Stimulated activated CD4-positive, alpha-beta T cell treated with anti-CD3 and anti-CD28 coated beads, Interleukin-2, amount 100 ng/mL, for 48 hours (primary cell): ENCODE measurements at regions not wholly inside any gene's neighbourhood (a gene's known extent, or its start where the extent isn't known, plus 50 kb on each side); places are given as distances from the start of the nearest gene placed in this dataset.
"Not testable (repeated sequence)": the region's sequence is repeated elsewhere in the genome, so short reads cannot be mapped to it uniquely, and the experiment has no call there.

Experiments used
- DNase-seq, 2 donors: peaks; one replicate each; pipeline ENCODE4 v3.0.0-alpha.2; 2020

DNA sequence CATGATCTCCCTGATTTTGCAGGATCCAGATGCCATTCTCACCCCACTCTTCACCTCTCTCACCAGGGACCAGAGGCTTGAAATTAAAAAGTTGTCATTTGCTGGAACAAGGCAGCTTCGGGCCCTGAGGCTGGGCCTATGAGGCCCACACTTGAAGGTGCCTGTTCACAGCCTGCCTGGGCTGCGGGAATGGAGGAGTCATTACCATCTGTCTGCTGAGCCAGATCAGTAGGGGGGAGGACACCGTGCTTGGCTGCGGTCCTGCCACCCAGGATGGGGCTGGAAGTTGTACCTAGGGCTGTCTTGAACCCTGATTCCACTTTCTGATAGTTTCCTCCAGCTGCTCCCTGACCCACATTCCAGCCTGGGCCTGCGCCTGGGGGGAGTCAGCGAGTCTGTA is 208.3 kb upstream of the N4BP1 start:
- no peak for DNase-seq

DNA sequence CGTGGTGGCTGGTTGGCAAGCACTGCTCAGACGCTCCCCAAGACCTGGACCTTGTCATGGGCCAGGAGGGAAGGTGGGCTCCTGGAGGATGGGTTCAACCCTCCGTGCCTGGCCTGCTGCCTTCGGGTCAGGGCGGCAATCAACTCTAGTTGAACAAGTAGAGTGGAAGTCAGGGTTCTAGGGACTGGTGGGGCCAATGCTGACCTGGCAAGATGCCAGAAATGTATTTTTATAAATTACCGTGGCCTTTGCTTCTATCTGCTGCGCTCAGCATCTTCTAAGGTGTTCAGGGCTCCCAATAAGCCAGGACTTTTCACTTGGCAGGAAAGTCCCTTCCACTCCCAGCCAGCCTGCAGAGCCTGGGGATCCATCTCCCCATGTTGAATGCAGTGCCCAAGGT is 207.1 kb upstream of the N4BP1 start:
- no peak for DNase-seq

DNA sequence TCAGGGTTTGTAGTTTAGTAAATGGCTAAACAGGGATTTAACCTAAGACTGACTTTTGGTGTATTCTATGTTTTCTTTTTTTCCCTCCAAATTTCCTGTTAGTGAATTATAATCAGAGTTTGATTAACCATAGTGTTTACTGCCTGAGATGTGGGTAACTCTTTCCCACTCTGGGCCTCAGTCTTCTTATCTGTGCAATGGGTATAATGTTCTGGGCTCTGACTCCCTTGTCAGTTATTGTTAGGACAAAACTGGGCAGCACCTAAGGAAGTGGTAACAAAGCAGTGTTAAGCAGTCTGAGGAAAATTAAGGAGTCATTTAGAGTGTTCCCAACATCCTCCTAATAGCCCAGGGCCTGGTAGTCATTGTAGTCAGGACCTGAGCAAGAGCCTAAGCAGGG is 206.4 kb upstream of the N4BP1 start:
- no peak for DNase-seq

DNA sequence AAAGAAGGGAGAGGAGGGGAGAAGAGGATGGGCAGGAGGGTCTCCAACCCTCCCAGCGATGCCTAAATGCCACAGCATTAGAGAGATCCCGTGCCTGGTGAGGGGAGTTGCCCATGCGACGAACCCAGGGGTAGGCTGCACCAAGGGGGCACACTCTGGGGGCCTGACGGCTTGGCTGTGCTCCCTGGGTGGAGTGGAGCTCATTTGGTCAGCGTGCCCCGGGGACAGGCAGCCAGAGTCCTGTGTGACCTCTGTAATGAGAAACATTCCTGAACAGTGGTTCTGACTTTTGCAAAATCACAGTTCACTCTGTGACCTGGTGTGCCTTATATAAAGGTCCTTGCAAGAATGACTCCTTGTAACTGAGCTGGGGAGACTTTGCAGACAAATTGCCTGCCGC is 205.0 kb upstream of the N4BP1 start:
- DNase-seq: no peak

DNA sequence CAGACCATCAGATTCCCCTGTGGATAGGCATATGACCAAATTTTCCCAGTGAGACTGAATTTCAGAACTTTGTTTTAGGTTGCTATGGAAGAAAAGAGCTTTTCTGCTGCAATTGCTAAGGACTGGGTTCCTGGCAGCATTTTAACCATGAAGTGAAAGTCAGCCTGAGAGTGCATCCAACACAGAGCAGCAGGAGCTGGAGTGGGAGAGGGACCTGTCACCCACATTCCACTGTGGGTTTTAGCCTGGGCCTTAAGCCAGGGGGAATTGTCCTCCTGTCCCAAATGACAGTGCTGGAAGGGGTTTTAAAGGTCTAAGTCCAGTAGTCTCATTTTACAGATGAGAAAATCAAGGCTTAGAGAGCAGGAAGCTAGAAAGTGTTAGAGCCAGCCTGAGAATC is 203.5 kb upstream of the N4BP1 start:
- DNase-seq: no peak

DNA sequence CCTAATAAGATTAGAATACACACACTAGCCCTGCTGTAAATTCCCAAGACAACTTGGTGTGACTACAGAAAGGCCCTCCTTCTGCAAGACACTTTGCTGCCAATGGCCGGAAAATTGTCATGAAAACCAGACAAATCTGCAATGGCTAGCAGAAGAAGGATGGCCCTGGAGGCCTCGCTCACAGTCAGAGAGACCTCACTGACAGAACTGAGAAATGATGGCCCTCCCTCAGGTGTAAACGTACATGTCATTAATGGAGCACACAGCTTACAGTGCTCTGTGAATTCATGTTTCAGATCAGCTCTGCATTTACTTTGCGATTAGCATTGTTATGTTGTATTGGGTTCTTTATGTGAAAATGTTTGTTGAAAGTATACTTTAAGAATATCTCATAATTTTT is 202.9 kb upstream of the N4BP1 start:
- no peak for DNase-seq

DNA sequence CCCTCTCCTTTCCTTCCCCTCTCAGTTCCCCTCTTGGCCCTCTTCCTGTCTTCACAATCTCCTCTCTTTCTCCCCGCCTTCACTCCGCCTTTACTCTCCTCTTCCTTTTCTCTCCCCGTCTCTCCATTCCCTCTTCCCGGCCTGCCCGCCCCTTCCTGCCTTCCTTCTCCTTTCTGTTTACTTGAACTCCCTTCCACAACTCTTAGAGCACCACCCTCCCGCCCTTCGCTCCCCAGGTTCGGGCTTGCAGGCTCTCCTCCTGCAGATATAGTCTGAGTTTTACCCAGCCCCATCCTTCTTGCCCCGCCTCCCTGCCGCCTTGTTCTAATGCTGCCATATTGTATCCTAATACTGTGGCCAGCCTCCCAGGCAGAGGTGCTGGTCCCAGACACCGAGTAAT is 201.5 kb upstream of the N4BP1 start:
- no peak for DNase-seq

DNA sequence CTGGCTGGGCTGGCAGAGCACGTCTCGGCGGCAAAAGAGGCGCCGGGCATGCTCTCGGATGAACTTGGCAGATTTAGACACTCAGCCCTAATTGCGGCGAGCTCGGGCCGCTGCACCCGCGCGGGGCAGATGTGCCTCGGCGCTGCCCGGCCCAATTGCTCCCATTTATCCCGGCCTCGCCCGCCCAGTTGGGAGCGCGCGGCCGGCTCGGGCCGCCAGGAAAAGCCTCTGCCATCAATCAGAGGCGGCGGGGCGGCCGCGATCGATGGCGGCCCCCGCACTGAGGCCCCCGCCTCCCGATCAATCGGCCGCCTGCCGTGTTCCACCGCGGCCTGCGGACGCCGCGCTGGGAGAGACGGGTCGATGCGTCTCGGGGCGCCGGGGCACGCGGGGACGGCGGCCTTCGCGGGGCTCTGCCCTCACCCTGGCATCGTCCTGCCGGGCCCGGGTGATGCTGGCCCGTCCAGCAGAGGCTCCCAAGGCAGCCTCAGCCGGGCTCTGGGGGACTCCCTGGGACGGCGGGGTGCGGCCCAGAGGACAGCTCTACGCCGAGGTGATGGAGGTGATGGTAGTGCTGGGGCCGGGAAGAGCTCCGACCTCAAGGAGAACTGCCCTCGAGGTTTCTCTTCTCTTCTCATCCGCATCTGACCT is 200.9 kb upstream of the N4BP1 start:
- no peak for DNase-seq

DNA sequence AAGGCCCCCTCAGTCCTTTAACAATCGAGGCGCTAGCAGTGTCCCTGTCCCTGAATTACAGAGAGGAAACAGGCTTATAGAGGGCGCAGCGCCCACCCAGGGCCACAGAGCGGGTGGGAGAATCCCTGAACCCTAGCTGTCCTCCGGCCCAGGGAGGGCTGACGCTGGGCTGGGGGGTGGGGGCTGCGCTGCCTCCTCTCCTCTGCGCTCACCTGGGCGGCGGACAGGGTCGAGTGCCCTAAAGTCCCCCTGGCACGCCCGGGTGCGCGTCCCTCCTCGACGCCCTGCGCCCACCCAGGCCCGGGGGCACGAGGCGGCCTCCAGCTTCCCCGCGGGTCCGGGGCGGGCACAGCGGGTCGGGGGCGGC is 200.4 kb upstream of the N4BP1 start:
- DNase-seq: no peak

DNA sequence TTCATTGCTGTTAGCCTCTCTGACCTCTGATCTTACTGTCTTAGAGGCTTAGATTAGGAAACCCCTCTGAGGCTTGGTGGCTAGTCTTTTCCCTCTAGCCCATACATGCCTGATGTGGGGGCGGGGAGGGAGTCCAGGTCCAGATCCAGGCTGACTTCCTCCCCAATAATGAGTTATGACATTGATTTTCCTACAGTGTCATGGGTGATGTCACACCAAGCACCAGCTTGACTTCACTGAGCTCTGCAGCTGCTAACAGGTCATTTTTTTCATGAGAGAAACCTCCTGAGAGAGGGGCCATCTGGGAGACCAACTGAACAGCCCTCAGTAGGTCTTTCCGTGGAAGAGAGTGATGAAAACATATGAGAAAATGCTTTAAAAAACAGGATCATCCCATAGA is 180.2 kb upstream of the N4BP1 start:
- DNase-seq: no peak

DNA sequence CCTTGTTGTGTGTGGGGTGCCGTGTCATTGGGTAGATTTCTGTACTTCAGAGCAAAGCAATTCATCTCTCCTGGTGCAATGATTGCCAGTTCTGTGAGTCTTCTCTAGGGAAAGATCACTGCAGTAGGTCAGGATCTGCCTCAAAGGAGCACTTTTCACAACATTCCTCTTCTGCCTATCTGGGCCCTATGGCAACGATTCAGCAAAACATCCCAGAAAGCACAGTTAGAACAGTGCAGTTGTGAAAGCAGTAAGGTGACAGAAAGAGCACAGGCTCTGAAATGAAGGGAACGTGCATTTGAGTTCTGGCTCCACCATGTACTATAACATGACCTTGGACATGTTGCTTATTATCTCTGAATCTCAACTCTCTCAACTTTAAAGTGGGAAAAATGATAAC is 178.5 kb upstream of the N4BP1 start:
- DNase-seq: no peak

DNA sequence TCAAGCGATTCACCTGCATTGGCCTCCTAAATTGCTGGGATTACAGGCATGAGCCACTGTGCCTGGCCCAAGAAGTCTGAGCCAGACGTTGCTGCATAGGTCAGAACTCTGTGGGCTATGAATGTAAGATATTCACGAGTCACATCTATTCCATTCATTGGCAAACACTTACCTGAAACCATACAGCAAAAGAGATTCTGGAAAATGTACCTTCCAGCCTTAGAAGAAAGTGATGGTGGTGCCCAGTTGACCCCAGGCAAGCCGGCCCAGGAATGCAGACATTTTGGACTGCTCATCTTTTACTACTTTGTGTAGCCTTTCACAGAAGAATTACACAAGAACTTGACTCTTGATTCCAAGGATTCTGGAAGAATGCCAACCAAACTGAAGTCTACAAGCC is 135.6 kb upstream of the N4BP1 start:
- DNase-seq: no peak

DNA sequence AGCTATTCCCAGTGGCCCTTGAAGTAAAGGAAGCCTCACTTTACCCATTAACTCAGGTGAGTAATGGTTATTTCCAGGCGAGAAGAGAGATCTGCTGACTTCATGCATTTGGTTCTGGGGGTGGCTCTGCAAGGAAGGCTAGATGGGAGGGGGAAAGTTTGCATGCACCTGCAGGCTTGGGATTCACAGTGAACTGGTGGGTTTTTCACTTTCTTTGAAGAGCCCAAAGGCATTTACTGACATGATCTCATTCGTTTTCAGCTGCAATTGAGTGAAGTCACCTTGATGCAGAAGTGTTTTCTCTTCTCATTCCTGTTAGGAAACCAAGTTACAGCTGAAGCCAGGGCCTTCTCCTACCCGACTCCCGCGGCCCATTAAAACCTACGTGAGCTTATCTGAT is 131.0 kb upstream of the N4BP1 start:
- DNase-seq: no peak

DNA sequence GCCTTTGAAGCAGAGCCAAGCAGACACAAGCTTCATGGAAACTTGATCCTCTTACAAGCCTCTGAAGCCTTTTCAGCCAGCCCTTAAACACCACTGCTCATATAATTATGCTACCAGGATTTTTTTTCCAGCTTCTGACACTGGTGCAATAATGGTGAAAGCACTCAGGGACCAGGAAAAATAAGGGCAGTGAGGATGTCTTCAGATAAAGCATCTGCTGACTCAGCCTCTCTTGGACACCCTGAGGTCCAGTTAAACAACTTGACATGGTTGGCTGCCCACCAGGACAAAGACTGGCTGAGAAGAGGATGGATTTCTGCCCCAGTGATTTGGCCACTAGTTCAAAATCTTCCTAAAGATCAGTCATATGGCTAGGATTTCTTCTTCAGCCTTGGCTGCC is 124.2 kb upstream of the N4BP1 start:
- DNase-seq: no peak

DNA sequence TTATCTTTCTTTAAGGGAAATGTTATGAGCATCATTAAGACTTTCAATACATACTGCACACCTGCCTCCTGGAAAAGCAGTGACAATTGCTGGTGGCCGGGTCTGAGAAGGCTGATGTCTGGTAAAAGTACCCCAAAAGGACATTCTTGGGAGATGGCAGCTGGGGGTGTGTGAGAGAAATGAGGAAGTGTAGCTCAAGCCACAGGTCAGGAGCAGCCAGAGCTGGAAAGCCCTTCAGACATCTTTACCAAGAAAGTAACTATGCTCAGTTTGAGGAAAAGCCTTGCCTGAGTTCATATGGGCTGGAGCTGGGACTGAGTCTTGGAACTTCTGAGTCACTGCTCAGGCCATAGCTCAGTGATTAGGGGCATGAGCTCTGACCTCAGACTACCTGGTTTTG is 94.7 kb upstream of the N4BP1 start:
- DNase-seq: no peak

DNA sequence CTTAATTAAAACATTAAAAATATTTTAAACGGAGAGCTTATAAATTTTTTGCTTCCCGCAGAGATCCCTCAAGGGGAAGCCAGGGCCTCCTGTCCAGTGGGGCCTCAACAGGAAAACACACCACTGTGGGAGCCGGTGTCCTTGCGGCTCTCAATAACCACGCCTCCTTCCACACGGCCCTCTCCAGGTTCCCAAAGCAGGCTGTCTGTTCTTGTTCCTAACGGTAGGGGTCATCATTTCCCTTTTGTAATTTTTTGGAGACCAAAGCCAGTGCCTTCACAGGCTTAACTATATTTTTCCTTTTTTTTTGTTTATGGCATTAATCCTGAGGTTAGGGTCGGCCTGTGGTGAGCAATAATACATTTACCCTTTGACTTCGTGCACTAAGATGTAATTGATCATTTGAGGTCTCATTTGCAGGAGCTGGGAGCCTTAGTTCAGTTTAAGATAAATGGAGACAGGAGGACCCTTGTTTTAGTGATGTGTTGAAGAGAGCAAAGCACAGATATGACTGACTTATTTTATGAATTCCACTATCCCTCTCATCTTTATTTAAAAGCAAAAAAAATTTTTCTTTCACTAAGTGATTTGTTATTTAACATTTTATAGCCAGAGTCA is 77.5 kb upstream of the N4BP1 start:
- DNase-seq: peak; percentile 14 to 19

DNA sequence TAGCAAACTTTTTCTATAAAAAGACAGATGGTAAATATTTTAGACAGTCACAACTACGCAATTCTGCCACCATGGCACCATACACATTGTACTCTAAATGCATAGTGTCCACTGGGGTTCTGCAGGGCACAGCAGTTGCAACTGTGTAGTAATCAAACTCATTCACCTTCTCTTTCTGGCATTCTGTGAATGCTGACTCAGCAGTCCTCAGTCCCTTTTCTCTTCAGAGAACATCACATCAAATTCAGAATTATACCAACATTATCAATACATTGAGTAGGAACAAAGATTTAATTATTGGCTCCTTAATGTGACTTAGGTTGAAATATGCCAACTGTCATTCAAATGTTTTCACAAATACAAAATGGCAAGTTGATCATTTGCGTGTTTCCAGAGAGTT is 74.2 kb upstream of the N4BP1 start:
- DNase-seq: no peak

DNA sequence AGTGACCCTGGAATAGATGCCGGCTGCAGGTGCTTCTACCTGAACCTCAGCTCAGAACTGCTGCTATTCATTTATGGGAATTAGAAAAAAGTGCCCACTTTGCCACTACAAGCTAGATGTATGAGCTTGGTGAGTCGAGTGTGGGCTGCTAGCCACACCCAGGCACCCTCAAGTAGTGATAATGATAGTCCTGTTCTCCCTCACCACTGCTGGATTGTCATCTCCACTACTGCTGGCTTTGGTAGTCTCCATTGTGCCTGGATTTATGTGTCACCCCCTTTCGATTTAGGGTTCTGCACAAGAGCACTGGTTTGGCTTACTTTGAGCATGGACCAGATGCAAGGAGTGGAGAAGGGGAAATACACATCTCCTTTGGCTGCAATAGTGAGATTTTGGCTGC is 73.0 kb upstream of the N4BP1 start:
- DNase-seq: no peak

DNA sequence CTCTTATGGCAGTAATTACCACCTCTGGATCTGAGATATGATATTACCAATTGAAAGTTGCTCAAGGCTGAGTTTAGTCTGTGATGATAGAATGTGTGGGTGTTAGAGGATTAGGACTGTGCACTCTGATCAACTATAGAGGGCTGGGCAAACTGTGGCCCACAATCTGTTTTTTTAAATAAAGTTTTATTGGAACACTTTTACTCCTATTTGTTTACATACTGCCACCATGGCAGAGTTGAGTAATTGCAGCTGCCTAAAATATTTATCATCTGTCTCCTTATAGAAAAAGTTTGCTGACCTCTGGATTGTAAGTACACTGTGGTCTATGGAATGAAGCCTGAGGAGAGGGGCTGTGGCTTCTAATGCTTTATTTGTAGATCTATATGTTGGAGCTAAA is 71.5 kb upstream of the N4BP1 start:
- DNase-seq: no peak

DNA sequence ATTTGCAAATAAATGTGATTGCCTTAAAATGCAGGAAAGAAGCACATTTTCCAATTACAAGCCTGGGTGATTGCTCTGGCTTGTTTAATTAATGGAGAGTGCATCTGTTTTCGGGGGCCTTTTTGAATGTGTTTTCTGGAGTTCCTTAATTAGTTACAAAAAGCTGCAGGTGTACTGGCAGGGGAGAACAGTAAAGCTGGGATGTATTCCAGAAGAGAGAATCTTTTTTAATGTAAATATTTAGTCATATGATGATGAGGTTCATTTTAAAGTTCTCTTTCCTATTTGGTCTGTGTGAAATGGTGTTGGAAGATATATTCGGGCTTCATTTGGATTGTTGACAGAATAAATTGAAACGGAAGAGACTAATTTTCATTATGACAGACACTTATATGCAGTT is 70.9 kb upstream of the N4BP1 start:
- DNase-seq: no peak

DNA sequence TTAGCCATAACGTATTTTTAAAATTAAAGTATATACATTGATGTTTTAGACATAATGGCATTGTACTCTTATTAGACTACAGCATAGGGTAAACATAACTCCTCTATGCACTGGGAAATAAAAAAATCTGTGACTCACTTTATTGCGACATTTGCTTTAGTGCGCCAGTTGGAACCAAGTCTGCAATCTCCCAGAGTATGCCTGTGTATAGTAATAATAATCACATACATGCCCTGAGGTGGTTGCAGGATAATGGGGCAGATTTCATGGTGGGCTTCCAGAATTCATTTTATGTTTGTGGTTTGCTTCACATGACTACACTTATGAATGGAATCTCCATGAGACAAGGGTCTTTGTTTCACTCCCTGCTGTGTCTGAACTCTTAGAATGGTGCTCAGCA is 66.9 kb upstream of the N4BP1 start:
- no peak for DNase-seq

DNA sequence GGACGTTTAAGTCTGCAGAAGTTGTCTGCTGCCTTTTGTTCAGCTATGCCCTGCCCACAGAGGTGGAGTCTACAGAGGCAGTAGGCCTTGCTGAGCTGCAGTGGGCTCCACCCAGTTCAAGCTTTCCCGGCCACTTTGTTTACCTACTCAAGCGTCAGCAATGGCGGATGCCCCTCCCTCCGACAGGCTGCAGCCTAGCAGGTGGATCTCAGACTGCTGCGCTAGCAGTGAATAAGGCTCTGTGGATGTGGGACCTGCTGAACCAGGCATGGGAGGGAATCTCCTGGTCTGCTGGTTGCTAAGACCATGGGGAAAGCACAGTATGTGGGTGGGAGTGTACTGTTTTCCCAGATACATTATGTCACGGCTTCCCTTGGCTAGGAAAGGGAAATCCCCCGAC is 58.2 kb upstream of the N4BP1 start:
- not testable (repeated sequence) for DNase-seq

DNA sequence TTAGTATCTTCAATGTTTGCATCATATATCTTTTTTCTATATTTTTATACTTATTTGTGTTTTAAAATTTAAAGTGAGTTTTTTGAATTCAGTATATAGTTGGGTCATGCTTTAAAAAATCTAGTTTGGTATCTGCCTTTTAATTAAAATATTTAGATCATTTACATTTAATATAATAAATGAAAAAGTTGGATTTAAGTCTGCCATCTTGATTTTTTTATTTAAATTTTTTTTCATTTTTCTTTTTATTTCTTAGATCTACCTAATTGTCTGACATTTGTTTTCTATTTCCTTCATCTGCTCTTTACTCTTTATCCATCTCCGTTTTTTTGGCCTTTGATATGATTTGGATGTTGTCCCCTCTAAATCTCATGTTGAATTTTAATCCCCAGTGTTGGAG is 50.0 kb upstream of the N4BP1 start:
- DNase-seq: no peak
